ENCODE measurements at regions not wholly inside any gene's neighbourhood (a gene's known extent, or its start where the extent isn't known, plus 50 kb on each side); places are given as distances from the start of the nearest gene placed in this dataset.
A peak's percentile ranks its signal among the peaks of the same experiment; 100 is the strongest.
"Not testable (repeated sequence)": the region's sequence is repeated elsewhere in the genome, so short reads cannot be mapped to it uniquely, and the experiment has no call there.

GRCh38 chr5:134471858-134472449 lies 53.5 kb upstream of the JADE2 start:
- not testable (repeated sequence) for H3K4me1 ChIP-seq; H3K36me3 ChIP-seq; DNase-seq; H3K4me3 ChIP-seq (ENCODE audit: low read depth, low read length); H3K27me3 ChIP-seq; H3K9me3 ChIP-seq

- H3K4me3 ChIP-seq (ENCODE audit: low read depth, low read length) = no peak overlapping the region
- no peaks in the 10 kb centered on the region; the same call in 1 of the 2 replicates for H3K9me3 ChIP-seq
- no peaks in the 10 kb centered on the region for H3K27me3 ChIP-seq
- no peak for DNase-seq
- H3K36me3 ChIP-seq = no peaks in the 10 kb centered on the region
- no peak for TF ChIP-seq CTCF (IDR thresholded peaks at IDR 0.05; ENCODE audit: low read depth, low read length)
- H3K4me1 ChIP-seq = peaks cover 5% of the 10 kb centered on the region
Measured at GRCh38 chr5:134468921-134469400, 56.5 kb upstream of the JADE2 start.

- Histone ChIP-seq H3K27me3 (no peaks in the 10 kb centered on the region), H3K4me1 (peaks cover 5% of the 10 kb centered on the region), H3K9me3 (no peaks in the 10 kb centered on the region), H3K4me3 (ENCODE audit: low read depth, low read length) (peak overlapping the region; percentile 63; the same call in 1 of the 2 replicates), H3K36me3 (no peaks in the 10 kb centered on the region)
- no peak for DNase-seq
- TF ChIP-seq CTCF (IDR thresholded peaks at IDR 0.05; ENCODE audit: low read depth, low read length) = no peak
Measured at GRCh38 chr5:134467231-134467630, 55.5 kb upstream of the CDKN2AIPNL start.

GRCh38 chr5:134466241-134467069 lies 54.8 kb upstream of the CDKN2AIPNL start:
- peak; percentile 95 for DNase-seq
- Histone ChIP-seq H3K27me3 (no peaks in the 10 kb centered on the region), H3K4me1 (peaks cover 5% of the 10 kb centered on the region), H3K4me3 (ENCODE audit: low read depth, low read length) (peak overlapping the region; percentile 63), H3K9me3 (no peaks in the 10 kb centered on the region), H3K36me3 (no peaks in the 10 kb centered on the region)
- no peak for TF ChIP-seq CTCF (IDR thresholded peaks at IDR 0.05; ENCODE audit: low read depth, low read length)

GRCh38 chr5:134465816-134466240 lies 54.1 kb upstream of the CDKN2AIPNL start:
- no peaks in the 10 kb centered on the region for H3K9me3 ChIP-seq
- no peak for TF ChIP-seq CTCF (IDR thresholded peaks at IDR 0.05; ENCODE audit: low read depth, low read length)
- peak; percentile 93 for DNase-seq
- H3K27me3 ChIP-seq = no peaks in the 10 kb centered on the region
- peak overlapping the region; percentile 63 for H3K4me3 ChIP-seq (ENCODE audit: low read depth, low read length)
- peaks cover 5% of the 10 kb centered on the region for H3K4me1 ChIP-seq
- no peaks in the 10 kb centered on the region for H3K36me3 ChIP-seq

GRCh38 chr5:134464988-134465815 lies 53.5 kb upstream of the CDKN2AIPNL start:
- no peak for DNase-seq
- Histone ChIP-seq H3K27me3 (no peaks in the 10 kb centered on the region), H3K4me1 (peaks cover 5% of the 10 kb centered on the region), H3K36me3 (no peaks in the 10 kb centered on the region), H3K4me3 (ENCODE audit: low read depth, low read length) (peak overlapping the region; percentile 63), H3K9me3 (no peaks in the 10 kb centered on the region)
- no peak for TF ChIP-seq CTCF (IDR thresholded peaks at IDR 0.05; ENCODE audit: low read depth, low read length)

Measured in BE2C (cell line).